DMS114 treated with DMSO at 0.1 percent for 48 hours (cell line): ENCODE measurements at regions not wholly inside any gene's neighbourhood (a gene's known extent, or its start where the extent isn't known, plus 50 kb on each side); places are given as distances from the start of the nearest gene placed in this dataset.

Experiments
- DNase-seq: peaks from one replicate; lab custom pipeline; 2025; ENCODE audit not compliant: unreplicated experiment; lab: John Stamatoyannopoulos, UW

DNA sequence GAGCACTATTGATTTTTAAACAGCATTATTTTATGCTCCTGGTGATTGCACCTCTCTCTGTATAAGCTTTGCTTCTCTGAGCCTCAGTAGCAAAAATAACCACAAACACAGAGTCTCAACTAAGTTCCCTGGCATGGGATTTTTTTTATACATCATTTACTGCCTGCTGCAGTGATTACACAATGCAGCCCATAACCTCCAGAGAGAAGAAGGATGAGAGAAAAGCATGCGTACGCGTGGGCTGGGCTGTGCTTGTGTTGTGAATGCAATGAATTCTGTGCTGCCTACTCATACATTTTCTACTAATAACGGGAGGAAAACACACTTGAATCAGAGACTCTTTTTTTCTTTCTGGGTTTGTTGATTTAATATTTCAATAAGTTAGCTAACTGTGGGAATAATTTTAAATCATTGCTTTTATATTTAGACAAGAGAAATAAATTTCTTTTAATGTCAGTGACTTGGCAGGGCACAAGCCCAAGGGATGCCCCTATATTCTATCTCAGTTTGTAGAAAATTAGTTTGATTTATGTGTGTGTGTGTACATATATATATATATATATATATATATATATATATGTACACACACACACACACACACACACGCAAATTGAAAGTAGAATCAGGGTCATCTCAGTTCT, 351.5 kb downstream of the MED10 start:
- no peak for DNase-seq

GRCh38 chr5:6019612-6020011, 358.7 kb downstream of the MED10 start:
- no peak for DNase-seq

GRCh38 chr5:6013506-6013905, 364.8 kb downstream of the MED10 start:
- DNase-seq = no peak

DNA sequence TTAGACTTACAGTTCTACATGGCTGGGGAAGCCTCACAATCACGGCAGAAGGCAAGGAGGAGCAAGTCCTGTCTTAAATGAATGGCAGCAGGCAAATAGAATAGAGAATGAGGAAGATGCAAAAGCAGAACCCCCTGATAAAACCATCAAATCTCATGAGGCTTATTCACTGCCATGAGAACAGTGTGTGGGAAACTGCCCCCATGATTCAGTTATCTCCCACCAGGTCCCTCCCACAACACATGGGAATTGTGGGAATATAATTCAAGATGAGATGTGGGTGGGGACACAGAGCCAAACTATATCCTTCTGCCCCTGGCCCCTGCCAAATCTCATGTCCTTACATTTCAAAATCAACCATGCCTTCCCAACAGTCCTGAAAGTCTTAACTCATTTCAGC, 367.1 kb downstream of the MED10 start:
- DNase-seq = no peak

DNA sequence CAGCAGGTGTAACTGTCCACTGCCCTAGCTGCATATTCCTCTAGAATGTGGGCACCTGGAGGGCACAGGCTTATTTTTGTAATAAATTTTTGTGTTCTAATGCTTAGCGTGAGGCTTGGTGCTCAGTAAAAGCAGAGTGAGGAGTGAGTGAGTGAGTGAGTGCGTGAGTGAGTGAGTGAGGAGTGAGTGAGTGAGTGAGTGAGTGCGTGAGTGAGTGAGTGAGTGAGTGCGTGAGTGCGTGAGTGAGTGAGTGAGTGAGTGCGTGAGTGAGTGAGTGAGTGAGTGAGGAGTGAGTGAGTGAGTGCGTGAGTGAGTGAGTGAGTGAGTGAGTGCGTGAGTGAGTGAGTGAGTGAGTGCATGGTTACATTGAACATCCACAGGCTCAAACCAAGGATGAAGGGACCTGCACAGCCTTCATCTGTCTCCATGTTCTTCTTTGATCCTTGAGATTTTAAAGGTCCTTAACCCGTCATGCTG, 371.5 kb downstream of the MED10 start:
- DNase-seq = no peak

- DNase-seq = no peak
Observed at GRCh38 chr5:6003040-6003825, 375.1 kb downstream of the MED10 start.

GRCh38 chr5:6000867-6001266, 377.5 kb downstream of the MED10 start:
- DNase-seq = no peak

GRCh38 chr5:5995819-5996218, 382.5 kb downstream of the MED10 start:
- no peak for DNase-seq

DNA sequence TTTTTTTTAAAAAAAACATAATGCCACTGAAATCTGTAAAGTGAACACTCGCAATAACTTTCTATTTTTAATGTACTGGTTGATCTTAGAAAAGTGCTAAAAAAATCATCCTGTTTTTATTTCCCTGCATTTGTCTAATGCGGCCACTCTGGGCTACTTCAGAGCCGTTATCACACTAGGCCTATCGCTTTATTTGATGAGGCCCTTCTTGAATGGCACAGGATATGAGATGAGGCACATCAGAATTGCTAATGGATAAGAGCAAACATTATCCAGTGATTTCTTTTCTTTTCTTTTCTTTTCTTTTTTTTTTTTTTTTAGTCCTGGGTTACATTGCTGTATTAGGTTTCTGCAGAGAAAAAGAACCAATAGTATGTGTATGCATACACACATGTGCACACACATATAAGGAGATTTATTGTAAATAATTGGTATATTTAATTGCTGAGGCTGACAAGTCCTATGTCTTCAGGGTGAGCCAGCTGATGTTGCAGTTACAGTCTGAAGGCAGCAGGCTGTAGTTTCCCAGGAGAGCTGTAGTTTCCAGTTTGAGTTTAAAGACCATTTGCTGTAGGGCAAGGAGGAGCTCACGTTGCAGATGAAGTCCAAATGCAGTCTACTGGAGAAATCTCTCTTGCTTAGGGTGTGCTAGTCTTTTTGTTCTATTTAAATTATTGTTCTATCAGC, 391.7 kb downstream of the MED10 start:
- no peak for DNase-seq

GRCh38 chr5:5985332-5985731, 393.0 kb downstream of the MED10 start:
- DNase-seq = no peak

GRCh38 chr5:5983261-5983980, 394.9 kb downstream of the MED10 start:
- DNase-seq = no peak

GRCh38 chr5:5981562-5981961, 396.8 kb downstream of the MED10 start:
- DNase-seq = no peak

DNA sequence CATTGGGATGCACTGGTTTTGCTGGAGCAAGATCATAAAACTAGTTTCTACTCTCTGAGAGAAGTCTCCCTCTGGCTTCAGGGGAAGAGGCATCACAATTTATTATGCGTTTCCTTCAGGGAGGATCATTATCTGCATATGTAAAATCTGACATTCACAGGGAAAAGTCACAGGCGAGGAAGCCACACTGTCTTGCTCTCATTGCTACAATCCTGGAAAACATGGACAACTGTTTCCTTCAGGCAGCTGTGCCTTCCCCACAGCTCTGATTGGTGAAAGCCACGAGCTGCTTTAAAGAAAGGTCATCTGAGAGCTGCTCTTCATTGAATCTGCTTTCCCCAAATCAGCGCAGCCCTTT, 397.8 kb downstream of the MED10 start:
- no peak for DNase-seq

GRCh38 chr5:5979761-5980537, 398.4 kb downstream of the MED10 start:
- no peak for DNase-seq

DNA sequence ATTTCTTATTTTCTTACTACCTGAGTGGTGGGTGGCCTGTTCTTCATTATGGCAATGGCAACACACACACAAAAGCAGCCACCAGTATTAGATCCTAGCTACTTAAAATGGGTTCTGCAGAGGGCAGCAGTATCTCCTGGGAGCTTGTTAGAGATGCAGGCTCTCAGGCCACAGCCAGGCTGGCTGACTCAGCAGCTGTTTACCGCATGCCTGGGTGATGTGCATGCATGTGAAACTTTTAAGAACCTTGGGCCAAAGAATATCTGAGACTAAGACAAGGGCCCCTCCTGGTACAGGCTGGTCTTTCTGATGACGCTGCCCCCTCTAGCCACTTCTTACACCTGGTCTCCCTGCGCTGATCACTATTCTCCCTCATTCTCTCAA, 399.0 kb downstream of the MED10 start:
- no peak for DNase-seq

DNA sequence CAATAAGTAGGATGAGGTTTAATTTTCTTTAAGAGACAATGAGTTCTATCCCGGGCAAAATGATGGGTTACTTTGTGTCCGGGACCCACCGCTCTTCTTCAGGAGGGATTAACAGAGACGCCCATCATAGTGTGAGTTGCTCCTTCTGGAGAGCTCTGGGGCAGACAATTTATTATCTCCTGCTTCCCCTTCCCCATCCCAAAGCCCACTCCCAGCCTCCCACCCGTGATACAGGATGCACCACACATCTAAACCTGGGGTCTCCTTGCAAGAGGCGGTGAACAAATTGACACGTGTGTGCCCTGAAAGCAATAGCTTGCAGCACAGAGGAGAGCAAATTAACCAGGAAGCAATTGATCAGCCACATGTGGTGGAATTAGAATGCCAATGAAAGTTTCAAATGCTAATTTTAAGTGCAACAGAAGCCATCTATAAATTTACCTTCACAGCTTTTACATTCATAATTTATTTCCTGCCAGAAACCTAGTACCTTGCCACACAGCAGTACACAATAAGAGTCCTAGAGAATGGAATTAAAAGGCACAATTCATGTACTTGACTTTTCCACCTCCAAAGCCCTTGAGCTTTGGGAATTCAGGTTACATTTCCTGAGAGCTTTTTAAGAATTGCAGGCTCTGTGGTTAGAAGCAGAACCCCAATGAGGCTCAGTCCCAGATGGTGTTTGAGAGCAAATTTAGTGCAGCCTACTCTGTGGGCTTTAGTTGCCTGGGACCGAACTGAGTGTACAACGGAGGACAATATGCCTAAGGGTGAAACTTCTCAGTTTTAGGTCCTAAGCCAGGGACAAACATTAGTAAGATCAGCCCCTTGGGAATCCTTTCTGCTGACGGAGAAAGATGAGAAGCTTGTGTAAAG, 399.6 kb downstream of the MED10 start:
- DNase-seq = no peak

DNA sequence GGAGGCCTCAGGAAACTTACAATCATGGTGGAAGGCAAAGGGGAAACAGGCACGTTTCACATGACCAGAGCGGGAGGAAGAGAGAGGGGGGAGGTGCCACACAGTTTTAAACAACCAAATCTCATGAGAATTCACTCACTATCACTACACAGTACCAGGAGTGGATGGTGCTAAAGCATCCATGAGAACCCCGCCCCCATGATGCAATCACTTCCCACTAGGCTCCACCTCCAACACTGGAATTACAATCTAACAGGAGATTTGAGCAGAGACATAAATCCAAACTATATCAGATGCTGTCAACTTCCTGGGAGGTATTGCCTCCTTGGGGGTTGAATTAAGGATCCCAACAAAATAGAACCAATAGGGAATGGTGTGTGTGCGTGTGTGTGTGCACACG, 407.1 kb downstream of the MED10 start:
- no peak for DNase-seq

DNA sequence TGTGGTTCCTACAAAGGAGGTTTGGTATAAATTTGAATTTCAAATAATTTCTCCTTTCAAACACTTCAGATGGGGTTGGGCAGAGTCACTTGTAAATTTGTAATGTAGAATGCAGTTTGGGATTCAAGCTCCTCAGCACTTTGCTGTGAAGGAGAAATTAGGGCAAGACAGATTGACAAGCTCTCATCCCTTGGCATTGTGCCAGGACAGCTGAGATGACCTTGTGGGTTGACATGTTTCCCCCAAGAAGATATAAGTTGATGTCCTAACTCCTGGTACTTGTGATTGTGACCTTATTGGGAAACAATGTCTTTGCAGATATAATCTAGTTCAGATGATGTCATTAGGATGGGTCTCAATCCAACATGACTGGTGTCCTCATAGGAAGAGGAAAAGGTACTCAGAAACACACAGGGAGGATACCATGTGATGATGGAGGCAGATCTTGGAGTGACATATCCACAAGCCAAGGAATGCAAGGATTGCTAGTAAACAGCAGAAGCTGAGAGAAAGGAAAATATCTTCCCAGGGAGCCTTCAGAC, 408.3 kb downstream of the MED10 start:
- no peak for DNase-seq

- no peak for DNase-seq
Observed at GRCh38 chr5:5968981-5969380, 409.4 kb downstream of the MED10 start.

DNA sequence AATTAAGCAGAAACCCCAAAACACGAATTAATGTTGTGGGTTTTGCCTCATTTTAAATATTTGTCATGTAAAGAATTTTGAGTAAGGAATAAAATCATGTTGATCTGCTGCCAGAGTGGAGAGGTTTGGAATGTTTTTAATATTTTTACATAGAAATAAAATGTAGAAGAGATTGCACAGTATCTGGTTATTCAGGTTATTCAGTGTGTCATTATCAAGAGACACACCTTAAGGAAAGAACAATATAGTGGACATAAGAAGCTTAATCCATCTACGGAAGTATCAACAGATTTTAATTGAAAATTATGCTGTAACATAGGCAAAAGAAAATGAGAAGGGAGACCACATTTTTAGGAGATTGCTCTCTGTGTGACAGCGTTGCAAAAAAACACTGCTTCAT, 410.4 kb downstream of the MED10 start:
- DNase-seq = no peak
